Osteocyte (in vitro differentiated cells): ENCODE measurements at regions not wholly inside any gene's neighbourhood (a gene's known extent, or its start where the extent isn't known, plus 50 kb on each side); places are given as distances from the start of the nearest gene placed in this dataset.

Source experiments
- DNase-seq: peaks from one replicate; pipeline ENCODE4 v3.0.0; 2021; ENCODE audit warnings: mixed read lengths; ENCODE audit not compliant: unreplicated experiment; ENCODE audit errors: extremely low spot score
- H3K27ac Mint-ChIP-seq: one replicate; pipeline ENCODE4 v1.8.0; 2021; ENCODE audit warnings: mild to moderate bottlenecking, mixed read lengths; ENCODE audit not compliant: unreplicated experiment
- H3K27me3 Mint-ChIP-seq: one replicate; pipeline ENCODE4 v1.8.0; 2021; ENCODE audit warnings: mixed read lengths; ENCODE audit not compliant: unreplicated experiment
- H3K36me3 Mint-ChIP-seq: one replicate; pipeline ENCODE4 v1.8.0; 2021; ENCODE audit warnings: mixed read lengths; ENCODE audit not compliant: unreplicated experiment
- H3K4me1 Mint-ChIP-seq: one replicate; pipeline ENCODE4 v1.8.0; 2021; ENCODE audit warnings: mixed read lengths; ENCODE audit not compliant: unreplicated experiment
- H3K4me3 Mint-ChIP-seq: one replicate; pipeline ENCODE4 v1.8.0; 2021; ENCODE audit warnings: mild to moderate bottlenecking, moderate library complexity, mixed read lengths; ENCODE audit not compliant: unreplicated experiment
- H3K9me3 Mint-ChIP-seq: one replicate; pipeline ENCODE4 v1.8.0; 2021; ENCODE audit warnings: mixed read lengths; ENCODE audit not compliant: unreplicated experiment
- TF ChIP-seq, protein P1 (sequence below): fragments of 200-600 bp; sonication (generic); IDR thresholded peaks from 2 replicates; pipeline ENCODE4 v1.5.0; 2021; ENCODE audit warnings: antibody characterized with exemption, mild to moderate bottlenecking, moderate library complexity

DNA sequence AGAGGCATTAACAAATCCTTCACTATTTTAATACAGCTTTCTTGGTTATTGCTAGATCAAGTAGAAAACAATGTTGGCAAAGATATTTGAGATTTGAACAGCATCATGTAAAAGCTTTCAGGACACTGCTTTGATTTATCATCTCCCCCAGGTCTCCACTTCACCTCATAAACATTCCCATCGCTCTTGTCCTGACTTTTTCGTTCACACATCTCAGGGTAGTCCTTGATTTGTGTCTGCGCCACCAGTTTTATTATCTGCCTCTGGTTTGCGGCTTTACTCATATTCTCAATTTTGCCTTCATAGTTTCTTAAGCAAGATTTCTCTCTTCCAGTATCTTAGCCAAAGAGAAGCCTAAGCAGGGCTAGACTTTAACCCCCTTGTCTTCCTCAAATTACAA is 63.5 kb upstream of the ROR1 start:
- Mint-ChIP-seq H3K36me3 (no peaks in the 10 kb centered on the region), H3K4me1 (peaks cover 24% of the 10 kb centered on the region), H3K27me3 (peaks cover 20% of the 10 kb centered on the region), H3K4me3 (no peak overlapping the region), H3K27ac (no peak overlapping the region), H3K9me3 (no peaks in the 10 kb centered on the region)
- DNase-seq, result no peak
- TF ChIP-seq, protein P1, sequence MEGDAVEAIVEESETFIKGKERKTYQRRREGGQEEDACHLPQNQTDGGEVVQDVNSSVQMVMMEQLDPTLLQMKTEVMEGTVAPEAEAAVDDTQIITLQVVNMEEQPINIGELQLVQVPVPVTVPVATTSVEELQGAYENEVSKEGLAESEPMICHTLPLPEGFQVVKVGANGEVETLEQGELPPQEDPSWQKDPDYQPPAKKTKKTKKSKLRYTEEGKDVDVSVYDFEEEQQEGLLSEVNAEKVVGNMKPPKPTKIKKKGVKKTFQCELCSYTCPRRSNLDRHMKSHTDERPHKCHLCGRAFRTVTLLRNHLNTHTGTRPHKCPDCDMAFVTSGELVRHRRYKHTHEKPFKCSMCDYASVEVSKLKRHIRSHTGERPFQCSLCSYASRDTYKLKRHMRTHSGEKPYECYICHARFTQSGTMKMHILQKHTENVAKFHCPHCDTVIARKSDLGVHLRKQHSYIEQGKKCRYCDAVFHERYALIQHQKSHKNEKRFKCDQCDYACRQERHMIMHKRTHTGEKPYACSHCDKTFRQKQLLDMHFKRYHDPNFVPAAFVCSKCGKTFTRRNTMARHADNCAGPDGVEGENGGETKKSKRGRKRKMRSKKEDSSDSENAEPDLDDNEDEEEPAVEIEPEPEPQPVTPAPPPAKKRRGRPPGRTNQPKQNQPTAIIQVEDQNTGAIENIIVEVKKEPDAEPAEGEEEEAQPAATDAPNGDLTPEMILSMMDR, result no peak

DNA sequence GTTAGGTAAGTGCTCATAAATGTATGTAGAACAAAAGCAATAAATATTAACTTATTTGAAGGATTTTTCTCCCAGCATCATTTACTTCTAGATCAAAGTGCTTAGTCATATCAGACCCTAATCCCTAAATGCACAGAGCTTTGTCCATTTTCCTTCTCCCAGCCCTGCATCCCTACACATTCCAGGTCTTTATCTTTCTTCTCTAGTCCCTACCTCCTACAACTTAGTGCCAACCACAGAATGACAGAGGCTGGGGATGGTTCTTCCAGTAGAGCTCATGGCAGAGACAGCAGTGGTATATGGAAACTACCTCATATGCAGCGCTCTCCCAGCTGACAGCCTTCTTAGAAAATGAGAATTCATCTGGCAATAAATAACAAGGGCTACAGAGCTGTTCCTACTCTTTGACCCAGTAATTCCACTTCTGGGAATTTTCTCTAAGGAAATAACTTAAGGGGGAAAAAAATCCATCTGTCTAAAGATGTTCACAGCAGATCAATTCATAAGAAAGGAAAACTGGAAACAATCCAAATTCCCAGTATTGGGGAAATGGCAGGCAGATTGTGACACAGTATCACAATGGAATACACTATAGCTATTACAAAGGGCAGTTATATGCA is 62.9 kb upstream of the ROR1 start:
- Mint-ChIP-seq H3K27ac (no peak overlapping the region), H3K9me3 (no peaks in the 10 kb centered on the region), H3K27me3 (peaks cover 20% of the 10 kb centered on the region), H3K4me1 (peaks cover 24% of the 10 kb centered on the region), H3K4me3 (no peak overlapping the region), H3K36me3 (no peaks in the 10 kb centered on the region)
- TF ChIP-seq, protein P1, result no peak
- DNase-seq, result no peak

DNA sequence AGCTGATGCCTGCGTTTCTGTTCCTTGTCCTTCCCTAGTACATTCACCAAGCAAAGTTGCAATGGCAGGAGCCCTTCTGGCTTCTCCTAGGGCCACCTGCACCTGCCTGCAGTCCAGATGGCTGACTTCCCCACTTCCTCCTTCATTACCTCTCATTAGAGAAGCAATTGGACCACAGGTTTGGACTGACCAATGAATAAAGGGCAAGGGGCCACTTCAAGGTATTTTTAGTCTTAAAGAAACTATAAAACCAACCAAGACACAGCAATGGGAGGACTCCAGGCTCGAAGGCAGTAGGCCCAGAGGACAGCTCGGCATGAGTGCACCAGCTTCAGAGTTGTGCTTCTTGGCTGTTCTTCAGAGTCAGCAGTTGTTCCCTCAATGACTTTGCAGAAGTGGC is 60.8 kb upstream of the ROR1 start:
- no peak overlapping the region for H3K27ac Mint-ChIP-seq
- no peak overlapping the region for H3K4me3 Mint-ChIP-seq
- no peaks in the 10 kb centered on the region for H3K36me3 Mint-ChIP-seq
- TF ChIP-seq, protein P1, result no peak
- H3K4me1 Mint-ChIP-seq, result peaks cover 24% of the 10 kb centered on the region
- peaks cover 13% of the 10 kb centered on the region for H3K27me3 Mint-ChIP-seq
- no peak for DNase-seq
- H3K9me3 Mint-ChIP-seq, result no peaks in the 10 kb centered on the region

DNA sequence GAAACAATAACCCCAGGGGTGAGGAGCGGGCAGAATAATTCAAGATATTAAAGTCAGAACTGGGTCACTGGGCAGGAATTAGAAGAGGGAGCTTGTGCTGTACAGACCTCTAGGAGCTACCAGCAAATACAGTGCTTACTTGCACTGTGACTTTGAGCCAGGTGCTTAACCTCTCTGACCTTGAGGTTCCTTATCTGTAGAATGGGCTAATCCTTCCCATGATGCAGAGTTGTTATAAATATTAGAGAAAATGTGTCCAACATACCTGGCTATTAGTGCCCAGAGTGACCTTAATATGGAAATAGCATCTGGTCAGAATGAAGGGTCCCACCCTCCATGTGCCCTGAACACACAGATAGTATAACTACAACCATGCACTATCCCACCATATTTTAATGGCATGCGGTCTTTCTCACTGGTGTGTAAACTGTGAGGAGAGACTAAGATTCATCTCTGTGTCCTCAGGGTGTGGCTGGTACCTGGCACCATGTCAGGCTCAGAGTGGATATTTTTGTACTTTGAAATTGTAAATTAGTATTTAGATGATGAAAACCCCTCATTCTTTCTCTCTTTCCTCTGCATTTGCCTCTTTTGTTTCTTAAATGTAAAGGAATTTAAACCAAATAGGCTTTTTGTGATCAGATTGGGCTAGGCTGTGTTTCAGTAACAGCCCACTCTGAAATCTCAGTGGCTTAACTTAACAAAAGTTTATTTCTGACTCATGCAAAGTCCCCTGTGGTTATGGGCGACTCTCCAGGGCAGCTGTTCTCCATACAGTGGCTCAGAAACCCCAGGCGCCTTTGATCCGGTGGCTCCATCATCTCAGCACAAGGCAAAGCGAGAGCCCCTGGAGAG is 60.0 kb upstream of the ROR1 start:
- Mint-ChIP-seq H3K9me3 (no peaks in the 10 kb centered on the region), H3K36me3 (no peaks in the 10 kb centered on the region), H3K4me1 (peaks cover 21% of the 10 kb centered on the region), H3K4me3 (no peak overlapping the region), H3K27ac (peak overlapping the region; percentile 56), H3K27me3 (peaks cover 11% of the 10 kb centered on the region)
- DNase-seq, result no peak
- TF ChIP-seq, protein P1, result no peak

DNA sequence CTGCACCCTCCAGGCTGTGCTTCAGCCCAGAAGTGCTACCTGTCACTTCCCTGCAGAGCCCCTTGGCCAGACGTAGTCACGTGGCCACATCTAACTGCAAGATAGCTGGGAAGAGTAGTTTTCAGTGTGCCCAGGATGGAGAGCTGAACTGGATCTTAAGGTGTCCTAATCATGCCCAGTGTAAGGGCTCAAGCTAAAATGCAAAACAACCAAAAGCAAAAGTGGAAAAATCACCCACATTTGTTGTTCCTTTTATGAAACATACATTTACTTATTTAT is 59.4 kb upstream of the ROR1 start:
- H3K27me3 Mint-ChIP-seq, result peaks cover 6% of the 10 kb centered on the region
- H3K4me3 Mint-ChIP-seq, result no peak overlapping the region
- no peaks in the 10 kb centered on the region for H3K36me3 Mint-ChIP-seq
- peak overlapping the region; percentile 56 for H3K27ac Mint-ChIP-seq
- DNase-seq, result no peak
- no peaks in the 10 kb centered on the region for H3K9me3 Mint-ChIP-seq
- peaks cover 17% of the 10 kb centered on the region for H3K4me1 Mint-ChIP-seq
- TF ChIP-seq, protein P1, result no peak
